Neural progenitor cell (in vitro differentiated cells): ENCODE measurements at regions not wholly inside any gene's neighbourhood (a gene's known extent, or its start where the extent isn't known, plus 50 kb on each side); places are given as distances from the start of the nearest gene placed in this dataset.

ENCODE experiments used
- DNase-seq: peaks from one replicate; pipeline ENCODE4 v3.0.0-alpha.2; 2016; ENCODE audit warnings: low spot score
- H2AFZ ChIP-seq: fragments of 200-600 bp; sonication (generic); replicated peaks from 2 replicates; pipeline ENCODE4 v1.6.1; 2016; ENCODE audit warnings: antibody characterized with exemption
- H3F3A ChIP-seq: fragments of 200-600 bp; sonication (generic); 2 replicates; pipeline ENCODE4 v1.6.1; 2016; ENCODE audit warnings: antibody characterized with exemption, low read depth
- H3K27ac ChIP-seq: fragments of 200-600 bp; sonication (generic); 2 replicates; pipeline ENCODE4 v1.5.1; 2016; ENCODE audit warnings: mild to moderate bottlenecking
- H3K27me3 ChIP-seq: fragments of 200-600 bp; sonication (generic); 2 replicates; pipeline ENCODE4 v1.6.1; 2016; ENCODE audit warnings: mild to moderate bottlenecking, moderate library complexity
- H3K36me3 ChIP-seq: fragments of 200-600 bp; sonication (generic); 2 replicates; pipeline ENCODE4 v1.5.1; 2016
- H3K4me1 ChIP-seq: fragments of 200-600 bp; sonication (generic); 2 replicates; pipeline ENCODE4 v1.6.1; 2016; ENCODE audit warnings: mixed run types
- H3K4me2 ChIP-seq: fragments of 200-600 bp; sonication (generic); 2 replicates; pipeline ENCODE4 v1.6.1; 2016
- H3K4me3 ChIP-seq: fragments of 200-600 bp; sonication (generic); 2 replicates; pipeline ENCODE4 v1.5.1; 2016
- H3K79me2 ChIP-seq: fragments of 200-600 bp; sonication (generic); 2 replicates; pipeline ENCODE4 v1.6.1; 2016; ENCODE audit warnings: low read depth
- H3K9ac ChIP-seq: fragments of 200-600 bp; sonication (generic); 2 replicates; pipeline ENCODE4 v1.6.1; 2016
- H3K9me3 ChIP-seq: fragments of 200-600 bp; sonication (generic); 2 replicates; pipeline ENCODE4 v1.5.1; 2016; ENCODE audit warnings: low read depth
- H4K20me1 ChIP-seq: fragments of 200-600 bp; sonication (generic); 2 replicates; pipeline ENCODE4 v1.6.1; 2016; ENCODE audit warnings: low read depth
- H3K27ac Mint-ChIP-seq: 3 replicates; pipeline ENCODE4 v1.8.0; 2021; ENCODE audit warnings: mixed read lengths
- H3K27me3 Mint-ChIP-seq: 2 replicates; pipeline ENCODE4 v1.8.0; 2022; ENCODE audit warnings: low read depth, mild to moderate bottlenecking, inconsistent platforms, moderate library complexity, mixed read lengths; ENCODE audit not compliant: insufficient read depth
- H3K36me3 Mint-ChIP-seq: 3 replicates; pipeline ENCODE4 v1.8.0; 2021; ENCODE audit warnings: mixed read lengths
- H3K4me1 Mint-ChIP-seq: 3 replicates; pipeline ENCODE4 v1.8.0; 2021; ENCODE audit warnings: mixed read lengths
- H3K4me3 Mint-ChIP-seq: 3 replicates; pipeline ENCODE4 v1.8.0; 2021; ENCODE audit warnings: mild to moderate bottlenecking, moderate library complexity, mixed read lengths
- H3K9me3 Mint-ChIP-seq: 3 replicates; pipeline ENCODE4 v1.8.0; 2020; ENCODE audit warnings: mixed read lengths
- CTCF ChIP-seq: fragments of 200-600 bp; sonication (generic); IDR thresholded peaks from 2 replicates; pipeline ENCODE4 v1.5.1; 2017; ENCODE audit warnings: antibody characterized with exemption, mild to moderate bottlenecking
- EZH2 ChIP-seq: fragments of 200-600 bp; sonication (generic); IDR thresholded peaks from 2 replicates; pipeline ENCODE4 v1.6.1; 2017; ENCODE audit warnings: antibody characterized with exemption, mild to moderate bottlenecking, moderate library complexity
- EZH2phosphoT487 ChIP-seq: fragments of 200-600 bp; sonication (generic); IDR thresholded peaks from 2 replicates; pipeline ENCODE4 v1.6.1; 2017; ENCODE audit warnings: antibody characterized with exemption

- Mint-ChIP-seq H3K4me1 (peaks cover 9% of the 10 kb centered on the region), H3K9me3 (no peaks in the 10 kb centered on the region), H3K27ac (no peak overlapping the region), H3K36me3 (no peaks in the 10 kb centered on the region), H3K27me3 (no peaks in the 10 kb centered on the region), H3K4me3 (no peak overlapping the region)
- DNase-seq: no peak
- H3K9me3 ChIP-seq: no peaks in the 10 kb centered on the region
- H2AFZ ChIP-seq: no peak overlapping the region
- H3F3A ChIP-seq: no peaks in the 10 kb centered on the region
- H3K79me2 ChIP-seq: no peaks in the 10 kb centered on the region
- no peak overlapping the region for H3K9ac ChIP-seq
- H3K4me3 ChIP-seq: no peak overlapping the region
- H4K20me1 ChIP-seq: no peaks in the 10 kb centered on the region
- TF ChIP-seq CTCF (no peak), EZH2 (no peak), EZH2phosphoT487 (no peak)
- H3K4me2 ChIP-seq: no peak overlapping the region
- H3K4me1 ChIP-seq: no peaks in the 10 kb centered on the region
- H3K36me3 ChIP-seq: no peaks in the 10 kb centered on the region
- H3K27me3 ChIP-seq: no peaks in the 10 kb centered on the region
- no peak overlapping the region for H3K27ac ChIP-seq
Observed at GRCh38 chr6:16949716-16950115, 152.1 kb upstream of the STMND1 start.

GRCh38 chr6:16948396-16948795, 153.5 kb upstream of the STMND1 start:
- Histone ChIP-seq H2AFZ (no peak overlapping the region), H3F3A (no peaks in the 10 kb centered on the region), H3K9me3 (no peaks in the 10 kb centered on the region), H3K79me2 (no peaks in the 10 kb centered on the region), H4K20me1 (no peaks in the 10 kb centered on the region), H3K4me3 (no peak overlapping the region), H3K27me3 (no peaks in the 10 kb centered on the region), H3K9ac (no peak overlapping the region), H3K4me2 (no peak overlapping the region), H3K4me1 (no peaks in the 10 kb centered on the region), H3K27ac (no peak overlapping the region), H3K36me3 (no peaks in the 10 kb centered on the region)
- Mint-ChIP-seq H3K36me3 (no peaks in the 10 kb centered on the region), H3K27me3 (no peaks in the 10 kb centered on the region), H3K4me1 (peaks cover 9% of the 10 kb centered on the region), H3K4me3 (no peak overlapping the region), H3K9me3 (no peaks in the 10 kb centered on the region), H3K27ac (no peak overlapping the region)
- DNase-seq: no peak
- TF ChIP-seq CTCF: no peak
- TF ChIP-seq EZH2: no peak
- no peak for TF ChIP-seq EZH2phosphoT487

- no peaks in the 10 kb centered on the region for H3K27me3 Mint-ChIP-seq
- H3K9ac ChIP-seq: no peak overlapping the region
Observed at GRCh38 chr6:16947375-16948015, 154.4 kb upstream of the STMND1 start.

More at GRCh38 chr6:16947375-16948015, 154.4 kb upstream of the STMND1 start:
- H3K4me2 ChIP-seq: no peak overlapping the region
- no peaks in the 10 kb centered on the region for H4K20me1 ChIP-seq
- peak; percentile 7 for DNase-seq
- no peak overlapping the region for H3K4me3 ChIP-seq
- H3K9me3 ChIP-seq: no peaks in the 10 kb centered on the region
- no peak overlapping the region for H3K27ac ChIP-seq
- H3K9me3 Mint-ChIP-seq: no peaks in the 10 kb centered on the region
- TF ChIP-seq EZH2 (no peak), EZH2phosphoT487 (no peak), CTCF (no peak)
- no peak overlapping the region for H3K4me3 Mint-ChIP-seq
- peaks cover 9% of the 10 kb centered on the region for H3K4me1 Mint-ChIP-seq
- peak overlapping the region; percentile 21 for H2AFZ ChIP-seq
- no peaks in the 10 kb centered on the region for H3K79me2 ChIP-seq
- peak overlapping the region; percentile 25 for H3K27ac Mint-ChIP-seq
- no peaks in the 10 kb centered on the region for H3K4me1 ChIP-seq
- H3K27me3 ChIP-seq: no peaks in the 10 kb centered on the region
- H3K36me3 Mint-ChIP-seq: no peaks in the 10 kb centered on the region
- no peaks in the 10 kb centered on the region for H3F3A ChIP-seq
- no peaks in the 10 kb centered on the region for H3K36me3 ChIP-seq
